Activated CD4-positive, CD25-positive, alpha-beta regulatory T cell treated with anti-CD3 and anti-CD28 coated beads, Interleukin-2, amount 50 U/mL, for 16 hours (primary cell): ENCODE measurements at regions not wholly inside any gene's neighbourhood (a gene's known extent, or its start where the extent isn't known, plus 50 kb on each side); places are given as distances from the start of the nearest gene placed in this dataset.
"Not testable (repeated sequence)": the region's sequence is repeated elsewhere in the genome, so short reads cannot be mapped to it uniquely, and the experiment has no call there.

ENCODE experiments used
- DNase-seq: peaks from one replicate; pipeline ENCODE4 v3.0.0-alpha.2; 2020; ENCODE audit warnings: low read depth, low spot score

GRCh38 chr6:13874191-13874549, 50.6 kb upstream of the RNF182 start:
- DNase-seq, result no peak

- peak; percentile 39 for DNase-seq
These were observed 51.2 kb upstream of the RNF182 start for GRCh38 chr6:13873288-13874190.

- no peak for DNase-seq
These were observed 52.1 kb upstream of the RNF182 start for GRCh38 chr6:13872681-13873080.

- not testable (repeated sequence) for DNase-seq
These were observed 52.7 kb upstream of the RNF182 start for GRCh38 chr6:13872006-13872405.

GRCh38 chr6:13870214-13870830, 54.4 kb upstream of the RNF182 start:
- DNase-seq, result no peak

GRCh38 chr6:13868236-13868635, 53.9 kb upstream of the MCUR1 start:
- no peak for DNase-seq

GRCh38 chr6:13866301-13866700, 51.9 kb upstream of the MCUR1 start:
- no peak for DNase-seq

GRCh38 chr6:13865141-13865540, 50.8 kb upstream of the MCUR1 start:
- DNase-seq, result no peak

GRCh38 chr6:13864669-13865068, 50.3 kb upstream of the MCUR1 start:
- DNase-seq, result not testable (repeated sequence)
